ENCODE measurements at regions not wholly inside any gene's neighbourhood (a gene's known extent, or its start where the extent isn't known, plus 50 kb on each side); places are given as distances from the start of the nearest gene placed in this dataset.

DNA sequence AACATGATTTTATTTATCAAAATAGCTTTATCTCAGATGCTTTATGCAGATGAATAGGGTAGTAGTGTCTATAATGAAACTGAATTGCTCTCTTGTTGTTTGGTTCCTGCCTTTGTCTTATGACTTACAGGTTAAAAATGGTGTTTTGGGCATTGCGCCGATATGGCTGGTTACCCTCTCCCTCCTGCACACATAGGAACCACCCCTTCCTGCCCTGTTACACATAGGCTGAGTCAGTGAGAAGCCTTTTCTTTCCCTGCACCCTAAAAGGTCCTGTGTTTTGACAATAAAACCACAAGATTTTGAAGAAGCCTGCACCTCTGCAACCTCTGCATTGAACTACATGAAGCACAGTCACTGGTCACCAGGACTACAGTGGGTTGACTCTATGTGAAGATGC is 655.8 kb upstream of the ANKRD30A start:
- TF ChIP-seq, protein P1, sequence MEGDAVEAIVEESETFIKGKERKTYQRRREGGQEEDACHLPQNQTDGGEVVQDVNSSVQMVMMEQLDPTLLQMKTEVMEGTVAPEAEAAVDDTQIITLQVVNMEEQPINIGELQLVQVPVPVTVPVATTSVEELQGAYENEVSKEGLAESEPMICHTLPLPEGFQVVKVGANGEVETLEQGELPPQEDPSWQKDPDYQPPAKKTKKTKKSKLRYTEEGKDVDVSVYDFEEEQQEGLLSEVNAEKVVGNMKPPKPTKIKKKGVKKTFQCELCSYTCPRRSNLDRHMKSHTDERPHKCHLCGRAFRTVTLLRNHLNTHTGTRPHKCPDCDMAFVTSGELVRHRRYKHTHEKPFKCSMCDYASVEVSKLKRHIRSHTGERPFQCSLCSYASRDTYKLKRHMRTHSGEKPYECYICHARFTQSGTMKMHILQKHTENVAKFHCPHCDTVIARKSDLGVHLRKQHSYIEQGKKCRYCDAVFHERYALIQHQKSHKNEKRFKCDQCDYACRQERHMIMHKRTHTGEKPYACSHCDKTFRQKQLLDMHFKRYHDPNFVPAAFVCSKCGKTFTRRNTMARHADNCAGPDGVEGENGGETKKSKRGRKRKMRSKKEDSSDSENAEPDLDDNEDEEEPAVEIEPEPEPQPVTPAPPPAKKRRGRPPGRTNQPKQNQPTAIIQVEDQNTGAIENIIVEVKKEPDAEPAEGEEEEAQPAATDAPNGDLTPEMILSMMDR (IDR thresholded peaks at IDR 0.05; ENCODE audit: low read length) = no peak
- TF ChIP-seq EZH2phosphoT487 (IDR thresholded peaks at IDR 0.05; ENCODE audit: low read length) = no peak

All from MM.1S (cell line).